Cardiac muscle cell (in vitro differentiated cells and primary cell): ENCODE measurements at regions not wholly inside any gene's neighbourhood (a gene's known extent, or its start where the extent isn't known, plus 50 kb on each side); places are given as distances from the start of the nearest gene placed in this dataset.
"Not testable (repeated sequence)": the region's sequence is repeated elsewhere in the genome, so short reads cannot be mapped to it uniquely, and the experiment has no call there.

ENCODE experiments used
- DNase-seq, 2 donors: peaks; one replicate each; pipeline versions ENCODE4 v3.0.0 to v3.0.0-alpha.2; 2010 to 2017; ENCODE audit warnings: low read depth in 1 of 2, low spot score in 1 of 2
- H3K27ac ChIP-seq: fragments of 200-600 bp; sonication (generic); 2 replicates; pipeline ENCODE4 v1.5.1; 2016
- H3K27me3 ChIP-seq: fragments of 200-600 bp; sonication (generic); 2 replicates; pipeline ENCODE4 v1.6.0; 2016; ENCODE audit warnings: control low read depth
- H3K36me3 ChIP-seq: fragments of 200-600 bp; sonication (generic); 2 replicates; pipeline ENCODE4 v1.5.1; 2016; ENCODE audit warnings: control low read depth
- H3K4me1 ChIP-seq: fragments of 200-600 bp; sonication (generic); 2 replicates; pipeline ENCODE4 v1.8.1; 2017; ENCODE audit warnings: low read depth, mild to moderate bottlenecking, mixed run types
- H3K4me3 ChIP-seq: fragments of 200-600 bp; sonication (generic); 2 replicates; pipeline ENCODE4 v1.5.1; 2016; ENCODE audit warnings: mild to moderate bottlenecking
- H3K9me3 ChIP-seq: fragments of 200-600 bp; sonication (generic); 2 replicates; pipeline ENCODE4 v1.5.1; 2017; ENCODE audit warnings: low read depth, mild to moderate bottlenecking, control low read depth
- CTCF ChIP-seq: IDR thresholded peaks from 2 replicates; pipeline ENCODE4 v1.5.1; 2012; ENCODE audit warnings: low read depth, mild to moderate bottlenecking, low read length

- Histone ChIP-seq H3K27me3 (no peaks in the 10 kb centered on the region), H3K36me3 (no peaks in the 10 kb centered on the region), H3K9me3 (no peaks in the 10 kb centered on the region), H3K4me1 (peaks cover 3% of the 10 kb centered on the region), H3K27ac (no peak overlapping the region), H3K4me3 (no peak overlapping the region)
- no peak for DNase-seq
- no peak for TF ChIP-seq CTCF
Measured at GRCh38 chr13:97884707-97885468, 68.6 kb upstream of the IPO5 start.

GRCh38 chr13:97885641-97886040 lies 67.8 kb upstream of the IPO5 start:
- Histone ChIP-seq H3K4me3 (no peak overlapping the region), H3K36me3 (no peaks in the 10 kb centered on the region), H3K27me3 (no peaks in the 10 kb centered on the region), H3K4me1 (peaks cover 3% of the 10 kb centered on the region), H3K9me3 (no peaks in the 10 kb centered on the region), H3K27ac (no peak overlapping the region)
- TF ChIP-seq CTCF = no peak
- DNase-seq = no peak

GRCh38 chr13:97889803-97890202 lies 63.7 kb upstream of the IPO5 start:
- no peak for DNase-seq
- Histone ChIP-seq H3K36me3 (no peaks in the 10 kb centered on the region), H3K4me3 (no peak overlapping the region), H3K9me3 (no peaks in the 10 kb centered on the region), H3K27me3 (no peaks in the 10 kb centered on the region), H3K27ac (no peak overlapping the region), H3K4me1 (no peaks in the 10 kb centered on the region)
- TF ChIP-seq CTCF = no peak

- no peak overlapping the region for H3K27ac ChIP-seq
- no peaks in the 10 kb centered on the region for H3K9me3 ChIP-seq
- no peak for TF ChIP-seq CTCF
- no peak for DNase-seq
- H3K36me3 ChIP-seq = no peaks in the 10 kb centered on the region
- no peak overlapping the region for H3K4me3 ChIP-seq
- no peaks in the 10 kb centered on the region for H3K27me3 ChIP-seq
- no peaks in the 10 kb centered on the region for H3K4me1 ChIP-seq
Measured at GRCh38 chr13:97890573-97890972, 62.9 kb upstream of the IPO5 start.

- DNase-seq = peak in 1 of 2 donors; percentile 17
- not testable (repeated sequence) for H3K27ac ChIP-seq, H3K4me3 ChIP-seq, H3K27me3 ChIP-seq, H3K4me1 ChIP-seq, H3K36me3 ChIP-seq, H3K9me3 ChIP-seq
Measured at GRCh38 chr13:97891964-97892363, 61.5 kb upstream of the IPO5 start.

- H3K9me3 ChIP-seq = no peaks in the 10 kb centered on the region
- H3K4me3 ChIP-seq = no peak overlapping the region
- no peaks in the 10 kb centered on the region for H3K27me3 ChIP-seq
- no peaks in the 10 kb centered on the region for H3K36me3 ChIP-seq
- DNase-seq = peak in 1 of 2 donors; percentile 18
- no peaks in the 10 kb centered on the region for H3K4me1 ChIP-seq
- H3K27ac ChIP-seq = no peak overlapping the region
- no peak for TF ChIP-seq CTCF
Measured at GRCh38 chr13:97892717-97893116, 60.8 kb upstream of the IPO5 start.
